Sigmoid colon (tissue), 6 donors: ENCODE measurements at regions not wholly inside any gene's neighbourhood (a gene's known extent, or its start where the extent isn't known, plus 50 kb on each side); places are given as distances from the start of the nearest gene placed in this dataset.
"Not testable (repeated sequence)": the region's sequence is repeated elsewhere in the genome, so short reads cannot be mapped to it uniquely, and the experiment has no call there.

Experiments used
- DNase-seq: peaks from one replicate; pipeline ENCODE4 v3.0.0-alpha.2; 2019
- H3K27ac ChIP-seq, 4 donors: fragments of 200-600 bp; sonication (generic); one replicate each; pipeline ENCODE4 v1.5.1; 2016 to 2019; ENCODE audit warnings: mild to moderate bottlenecking in 1 of 4
- H3K27me3 ChIP-seq, 3 donors: fragments of 200-600 bp; sonication (generic); one replicate each; pipeline ENCODE4 v1.5.1; 2019; ENCODE audit warnings: mild to moderate bottlenecking in 1 of 3
- H3K36me3 ChIP-seq, 4 donors: fragments of 200-600 bp; sonication (generic); one replicate each; pipeline ENCODE4 v1.5.1; 2016 to 2019
- H3K4me1 ChIP-seq, 4 donors: fragments of 200-600 bp; sonication (generic); one replicate each; pipeline ENCODE4 v1.5.1; 2017 to 2019
- H3K4me3 ChIP-seq, 4 donors: fragments of 200-600 bp; sonication (generic); one replicate each; pipeline ENCODE4 v1.5.1; 2017 to 2019; ENCODE audit warnings: mild to moderate bottlenecking in 2 of 4, moderate library complexity in 1 of 4
- H3K9me3 ChIP-seq, 4 donors: fragments of 200-600 bp in 3 of 4; sonication (generic) in 3 of 4; one replicate each; pipeline versions ENCODE4 v1.5.1 to v1.6.1; 2013 to 2019
- CTCF ChIP-seq, 4 experiments: fragments of 450-650 bp in 3 of 4; fragments of 200-600 bp in 1 of 4; IDR thresholded peaks; one replicate each; pipeline ENCODE4 v1.5.1; 2016 to 2019; ENCODE audit warnings: antibody characterized with exemption in 4 of 4, mild to moderate bottlenecking in 3 of 4, moderate library complexity in 2 of 4
- EP300 ChIP-seq, 4 donors: sonication (generic); formaldehyde crosslinking; IDR thresholded peaks; one replicate each; pipeline ENCODE4 v1.6.1; 2017; ENCODE audit warnings: antibody characterized with exemption in 4 of 4
- POLR2A ChIP-seq, 2 donors: fragments of 450-650 bp; IDR thresholded peaks; one replicate each; pipeline ENCODE4 v1.6.1; 2016; ENCODE audit warnings: antibody characterized with exemption in 2 of 2, mild to moderate bottlenecking in 2 of 2, moderate library complexity in 2 of 2
- POLR2AphosphoS5 ChIP-seq, 4 donors: sonication (generic); formaldehyde crosslinking; IDR thresholded peaks; one replicate each; pipeline ENCODE4 v1.6.1; 2017; ENCODE audit warnings: antibody characterized with exemption in 4 of 4
- WGBS, 2 donors: extraction: QIAGEN DNeasy Blood & Tissue Kit; methylation state at CpG; one replicate each; pipeline ENCODE4 v1.1.7; 2013; 5-methylcytosine and 5-hydroxymethylcytosine counted together
- intact Hi-C: fragments of 100-400 bp; cut with DNase I; formaldehyde crosslinking; loops from one replicate; pipeline ENCODE4 v1.15.1; 2023
- donor health status: healthy with polysubstance abuse.
- donor health status: healthy.

GRCh38 chr15:38134252-38134651 lies 118.4 kb upstream of the SPRED1 start:
- Histone ChIP-seq H3K4me1 (peaks cover 0 to 15% (median 9%) of the 10 kb centered on the region in 4 donors), H3K27ac (no peak overlapping the region), H3K4me3 (no peak overlapping the region), H3K9me3 (peaks cover 0 to 2% (median 0%) of the 10 kb centered on the region in 4 donors), H3K36me3 (no peaks in the 10 kb centered on the region), H3K27me3 (no peaks in the 10 kb centered on the region)
- 39 to 45% methylated on average over 3 of the region's 3 CpGs for WGBS, 2 donors
- no peak for DNase-seq
- TF ChIP-seq POLR2A (IDR thresholded peaks at IDR 0.05) (no peak), CTCF (IDR thresholded peaks at IDR 0.05) (no peak), POLR2AphosphoS5 (IDR thresholded peaks at IDR 0.05) (no peak), EP300 (IDR thresholded peaks at IDR 0.05) (no peak)
- intact Hi-C loops = no loop called here

- H3K9me3 ChIP-seq, H3K27me3 ChIP-seq, H3K4me3 ChIP-seq, DNase-seq, H3K4me1 ChIP-seq, intact Hi-C loops, H3K36me3 ChIP-seq, H3K27ac ChIP-seq: not testable (repeated sequence)
- WGBS, 2 donors = 85 to 87% methylated on average over 11 of the region's 11 CpGs
Measured at GRCh38 chr15:38142195-38142594, 110.4 kb upstream of the SPRED1 start.

GRCh38 chr15:38144921-38145320 lies 107.7 kb upstream of the SPRED1 start:
- H3K4me3 ChIP-seq = no peak overlapping the region
- no peaks in the 10 kb centered on the region for H3K36me3 ChIP-seq
- no peak overlapping the region for H3K27ac ChIP-seq
- no peaks in the 10 kb centered on the region for H3K4me1 ChIP-seq
- intact Hi-C loops = no loop called here
- no peaks in the 10 kb centered on the region for H3K27me3 ChIP-seq
- TF ChIP-seq POLR2A (IDR thresholded peaks at IDR 0.05) (no peak), POLR2AphosphoS5 (IDR thresholded peaks at IDR 0.05) (no peak), EP300 (IDR thresholded peaks at IDR 0.05) (no peak), CTCF (IDR thresholded peaks at IDR 0.05) (no peak)
- 83 to 87% methylated on average over 1 of the region's 1 CpG for WGBS, 2 donors
- DNase-seq = no peak
- no peaks in the 10 kb centered on the region for H3K9me3 ChIP-seq

GRCh38 chr15:38145651-38146111 lies 107.0 kb upstream of the SPRED1 start:
- TF ChIP-seq POLR2AphosphoS5 (IDR thresholded peaks at IDR 0.05) (no peak), CTCF (IDR thresholded peaks at IDR 0.05) (no peak), EP300 (IDR thresholded peaks at IDR 0.05) (no peak), POLR2A (IDR thresholded peaks at IDR 0.05) (no peak)
- H3K9me3 ChIP-seq = peaks cover 0 to 7% (median 2%) of the 10 kb centered on the region in 4 donors
- 89 to 91% methylated on average over 5 of the region's 5 CpGs for WGBS, 2 donors
- H3K4me3 ChIP-seq = no peak overlapping the region
- no peaks in the 10 kb centered on the region for H3K27me3 ChIP-seq
- no peak for DNase-seq
- no peak overlapping the region for H3K27ac ChIP-seq
- intact Hi-C loops = no loop called here
- H3K36me3 ChIP-seq = no peaks in the 10 kb centered on the region
- no peaks in the 10 kb centered on the region for H3K4me1 ChIP-seq

DNA sequence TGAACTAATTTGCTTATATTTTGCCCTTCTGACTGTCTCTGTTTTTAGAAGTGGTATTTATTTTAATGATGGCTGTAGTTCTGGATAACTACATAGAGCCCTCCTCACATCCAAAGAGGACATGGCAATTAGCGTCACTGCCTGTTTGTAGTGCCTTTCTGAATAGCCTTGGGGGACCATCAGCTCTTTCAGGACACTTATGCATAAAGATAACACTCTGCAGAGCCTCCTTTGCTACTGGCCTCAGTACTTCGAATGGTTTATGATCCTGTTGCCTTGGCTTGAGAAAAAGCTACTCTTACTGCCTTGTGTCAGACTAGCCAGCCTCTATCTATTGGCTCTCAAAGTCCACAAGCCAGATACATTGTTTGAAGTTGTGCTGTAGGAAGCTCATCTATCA lies 105.4 kb upstream of the SPRED1 start:
- Histone ChIP-seq H3K36me3 (no peaks in the 10 kb centered on the region), H3K27me3 (no peaks in the 10 kb centered on the region), H3K4me1 (no peaks in the 10 kb centered on the region), H3K27ac (no peak overlapping the region), H3K4me3 (no peak overlapping the region), H3K9me3 (peaks cover 0 to 13% (median 4%) of the 10 kb centered on the region in 4 donors)
- intact Hi-C loops = no loop called here
- TF ChIP-seq POLR2AphosphoS5 (IDR thresholded peaks at IDR 0.05) (no peak), EP300 (IDR thresholded peaks at IDR 0.05) (no peak), POLR2A (IDR thresholded peaks at IDR 0.05) (no peak), CTCF (IDR thresholded peaks at IDR 0.05) (no peak)
- no peak for DNase-seq
- 69 to 75% methylated on average over 2 of the region's 2 CpGs for WGBS, 2 donors
